A673 (cell line): ENCODE measurements at regions not wholly inside any gene's neighbourhood (a gene's known extent, or its start where the extent isn't known, plus 50 kb on each side); places are given as distances from the start of the nearest gene placed in this dataset.

Experiments used
- BruUV-seq: library from RNA; stranded (reverse); fragments of 400-500 nt; replicated peaks from 2 replicates; lab custom pipeline; 2021; lab: Mats Ljungman, UMichigan
- CTCF ChIA-PET: fragments of 300-600 bp; sonication (Branson Sonifier 250); formaldehyde crosslinking; loops from one replicate; lab custom pipeline; 2022; ENCODE audit warnings: antibody characterized with exemption; lab: Charles Lee
- POLR2A ChIA-PET: fragments of 300-600 bp; sonication (Branson Sonifier 250); formaldehyde crosslinking; loops from one replicate; lab custom pipeline; 2022; ENCODE audit warnings: antibody characterized with exemption; ENCODE audit not compliant: low non-redundant PET; lab: Charles Lee
- DNase-seq: peaks from one replicate; pipeline ENCODE4 v3.0.0-alpha.2; 2015; ENCODE audit warnings: low spot score
- H3K27ac ChIP-seq: fragments of 200-600 bp; sonication (generic); 2 replicates; pipeline ENCODE4 v1.5.1; 2016; ENCODE audit warnings: mixed run types, low read depth, mild to moderate bottlenecking, mixed read lengths, antibody characterized with exemption, low read length; ENCODE audit not compliant: poor library complexity, severe bottlenecking
- H3K27me3 ChIP-seq: fragments of 200-600 bp; sonication (generic); replicated peaks from 2 replicates; pipeline ENCODE4 v1.6.1; 2017; ENCODE audit warnings: mixed run types, low read depth, mild to moderate bottlenecking, mixed read lengths, antibody characterized with exemption, low read length; ENCODE audit not compliant: insufficient read depth, poor library complexity
- H3K36me3 ChIP-seq: fragments of 200-600 bp; sonication (generic); 2 replicates; pipeline ENCODE4 v1.6.1; 2016; ENCODE audit warnings: mixed run types, mild to moderate bottlenecking, mixed read lengths, antibody characterized with exemption, low read length; ENCODE audit not compliant: insufficient read depth, poor library complexity, severe bottlenecking
- H3K4me1 ChIP-seq: fragments of 200-600 bp; sonication (generic); 2 replicates; pipeline ENCODE4 v1.6.1; 2017; ENCODE audit warnings: mixed run types, mild to moderate bottlenecking, mixed read lengths, antibody characterized with exemption, low read length; ENCODE audit not compliant: insufficient read depth, poor library complexity, severe bottlenecking
- H3K4me3 ChIP-seq: fragments of 200-600 bp; sonication (generic); 2 replicates; pipeline ENCODE4 v1.5.1; 2016; ENCODE audit warnings: low read depth, mixed run types, mild to moderate bottlenecking, mixed read lengths, low read length; ENCODE audit not compliant: poor library complexity, severe bottlenecking
- H3K9me3 ChIP-seq: fragments of 200-600 bp; sonication (generic); 2 replicates; pipeline ENCODE4 v1.6.1; 2016; ENCODE audit warnings: mixed run types, low read depth, mild to moderate bottlenecking, mixed read lengths, antibody characterized with exemption, low read length; ENCODE audit not compliant: poor library complexity, severe bottlenecking
- EZH2 ChIP-seq: fragments of 200-600 bp; sonication (generic); IDR thresholded peaks from 2 replicates; pipeline ENCODE4 v1.6.1; 2017; ENCODE audit warnings: borderline replicate concordance, low read depth, mild to moderate bottlenecking, mixed read lengths, antibody characterized with exemption, low read length; ENCODE audit not compliant: poor library complexity, severe bottlenecking
- intact Hi-C: fragments of 100-400 bp; cut with micrococcal nuclease; formaldehyde crosslinking; loops from one replicate; pipeline ENCODE4 v1.10.0; 2022; ENCODE audit not compliant: unreplicated experiment
- TF ChIP-seq, protein P1 (sequence below): fragments of 300-800, 200-600 bp; sonication (generic); conservative IDR thresholded peaks from 2 replicates; pipeline ENCODE4 v1.5.1; 2017; ENCODE audit warnings: low read depth, mild to moderate bottlenecking, antibody characterized with exemption, low read length, moderate library complexity, mixed read lengths

DNA sequence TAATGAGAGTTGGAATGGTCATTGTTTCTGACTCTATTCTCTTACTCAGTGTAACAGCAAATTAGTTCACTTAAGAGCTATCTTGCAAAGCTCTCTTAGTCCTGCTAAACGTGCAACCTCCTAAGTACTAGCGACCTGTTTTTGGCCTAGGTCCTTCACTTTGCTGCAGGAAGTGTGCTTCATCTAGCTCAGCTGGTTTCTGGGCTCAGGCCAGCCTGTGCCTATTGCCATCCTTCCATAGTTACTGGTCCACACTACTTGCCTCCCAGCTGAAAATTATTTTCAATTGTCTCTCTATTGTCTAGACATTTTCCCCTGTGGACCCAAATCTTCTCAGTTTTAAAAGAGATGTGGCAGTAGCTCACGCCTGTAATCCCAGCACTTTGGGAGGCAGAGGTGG lies 561.3 kb downstream of the FGF9 start:
- H3K27ac ChIP-seq: no peak overlapping the region
- no peak overlapping the region for H3K4me3 ChIP-seq
- H3K27me3 ChIP-seq: no peaks in the 10 kb centered on the region
- H3K4me1 ChIP-seq: no peaks in the 10 kb centered on the region
- intact Hi-C loops: no loop called here
- BruUV-seq: no TSS peak
- no peaks in the 10 kb centered on the region for H3K9me3 ChIP-seq
- CTCF ChIA-PET: no interaction called here
- no peaks in the 10 kb centered on the region for H3K36me3 ChIP-seq
- TF ChIP-seq, protein P1, sequence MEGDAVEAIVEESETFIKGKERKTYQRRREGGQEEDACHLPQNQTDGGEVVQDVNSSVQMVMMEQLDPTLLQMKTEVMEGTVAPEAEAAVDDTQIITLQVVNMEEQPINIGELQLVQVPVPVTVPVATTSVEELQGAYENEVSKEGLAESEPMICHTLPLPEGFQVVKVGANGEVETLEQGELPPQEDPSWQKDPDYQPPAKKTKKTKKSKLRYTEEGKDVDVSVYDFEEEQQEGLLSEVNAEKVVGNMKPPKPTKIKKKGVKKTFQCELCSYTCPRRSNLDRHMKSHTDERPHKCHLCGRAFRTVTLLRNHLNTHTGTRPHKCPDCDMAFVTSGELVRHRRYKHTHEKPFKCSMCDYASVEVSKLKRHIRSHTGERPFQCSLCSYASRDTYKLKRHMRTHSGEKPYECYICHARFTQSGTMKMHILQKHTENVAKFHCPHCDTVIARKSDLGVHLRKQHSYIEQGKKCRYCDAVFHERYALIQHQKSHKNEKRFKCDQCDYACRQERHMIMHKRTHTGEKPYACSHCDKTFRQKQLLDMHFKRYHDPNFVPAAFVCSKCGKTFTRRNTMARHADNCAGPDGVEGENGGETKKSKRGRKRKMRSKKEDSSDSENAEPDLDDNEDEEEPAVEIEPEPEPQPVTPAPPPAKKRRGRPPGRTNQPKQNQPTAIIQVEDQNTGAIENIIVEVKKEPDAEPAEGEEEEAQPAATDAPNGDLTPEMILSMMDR: no peak
- TF ChIP-seq EZH2: no peak
- no peak for DNase-seq
- POLR2A ChIA-PET: no interaction called here

DNA sequence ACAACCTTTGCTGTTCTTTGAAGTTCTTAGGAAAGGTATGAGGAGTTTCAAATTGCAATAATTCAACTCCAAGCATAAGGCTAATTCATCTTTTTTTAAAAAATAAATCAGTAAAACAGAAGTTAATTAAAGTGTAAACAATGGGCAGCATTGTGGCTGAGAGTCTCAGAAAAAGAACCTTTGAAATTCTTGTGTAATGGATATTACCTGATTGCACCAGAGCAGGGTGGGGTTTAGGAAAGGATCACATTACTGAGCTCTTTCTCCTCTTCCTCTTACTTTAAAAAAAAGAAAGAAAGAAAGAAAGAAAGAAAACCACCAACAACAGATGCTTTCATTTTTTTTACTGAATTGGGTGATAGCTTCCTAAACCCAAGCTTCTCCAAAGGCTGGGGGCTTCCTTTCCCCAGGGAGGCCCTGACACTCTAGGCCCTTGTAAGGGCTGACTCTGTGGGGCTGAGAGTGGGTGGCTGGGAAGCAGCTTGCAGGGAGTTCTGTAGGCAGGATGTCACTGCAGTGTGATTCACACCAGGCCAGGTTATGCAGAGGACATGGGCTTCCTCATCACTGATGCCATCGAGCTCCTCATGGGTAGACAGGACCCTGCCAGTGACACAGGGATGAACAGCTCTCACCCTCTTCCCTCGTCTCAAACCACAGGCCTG lies 564.5 kb downstream of the FGF9 start:
- ChIA-PET POLR2A (no interaction called here), CTCF (no interaction called here)
- Histone ChIP-seq H3K9me3 (no peaks in the 10 kb centered on the region), H3K4me3 (no peak overlapping the region), H3K27ac (no peak overlapping the region), H3K36me3 (no peaks in the 10 kb centered on the region), H3K27me3 (no peaks in the 10 kb centered on the region), H3K4me1 (no peaks in the 10 kb centered on the region)
- TF ChIP-seq, protein P1: no peak
- no peak for TF ChIP-seq EZH2
- intact Hi-C loops: no loop called here
- no TSS peak for BruUV-seq
- DNase-seq: no peak

DNA sequence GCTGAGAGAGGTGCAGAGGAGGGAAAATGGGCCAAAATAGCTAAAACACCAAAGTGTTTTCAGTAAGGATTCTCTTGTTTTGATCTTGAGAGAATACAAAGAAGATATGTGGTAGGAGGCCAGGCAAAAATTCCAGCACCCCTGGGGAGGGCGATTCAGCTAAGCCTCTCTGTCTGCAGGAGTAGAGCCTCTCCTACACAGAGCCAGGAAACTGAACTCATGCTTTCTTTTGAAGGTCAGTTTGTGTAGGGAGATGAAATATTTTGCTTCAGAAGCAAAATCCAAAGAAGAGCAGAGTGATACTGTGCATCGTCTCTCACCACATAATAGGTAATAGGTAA lies 565.0 kb downstream of the FGF9 start:
- no peaks in the 10 kb centered on the region for H3K27me3 ChIP-seq
- no peaks in the 10 kb centered on the region for H3K36me3 ChIP-seq
- TF ChIP-seq EZH2: no peak
- TF ChIP-seq, protein P1: no peak
- DNase-seq: no peak
- H3K4me3 ChIP-seq: no peak overlapping the region
- ChIA-PET CTCF (no interaction called here), POLR2A (no interaction called here)
- no peaks in the 10 kb centered on the region for H3K9me3 ChIP-seq
- H3K4me1 ChIP-seq: no peaks in the 10 kb centered on the region
- intact Hi-C loops: no loop called here
- no TSS peak for BruUV-seq
- no peak overlapping the region for H3K27ac ChIP-seq
